Activated CD4-positive, alpha-beta T cell treated with anti-CD3 and anti-CD28 coated beads for 24 hours (primary cell): ENCODE measurements at regions not wholly inside any gene's neighbourhood (a gene's known extent, or its start where the extent isn't known, plus 50 kb on each side); places are given as distances from the start of the nearest gene placed in this dataset.

Experiments
- DNase-seq, 2 donors: peaks; one replicate each; pipeline ENCODE4 v3.0.0-alpha.2; 2020; ENCODE audit warnings: low read depth in 2 of 2

GRCh38 chr9:129489838-129490582 lies 130.9 kb downstream of the C9orf50 start:
- DNase-seq, result no peak

GRCh38 chr9:129487658-129488483 lies 133.0 kb downstream of the C9orf50 start:
- peak in 1 of 2 donors; percentile 49 for DNase-seq

GRCh38 chr9:129486756-129487657 lies 133.9 kb downstream of the C9orf50 start:
- DNase-seq, result no peak

GRCh38 chr9:129485145-129485774 lies 135.6 kb downstream of the C9orf50 start:
- DNase-seq, result no peak

- no peak for DNase-seq
Measured at GRCh38 chr9:129484352-129485000, 136.4 kb downstream of the C9orf50 start.

DNA sequence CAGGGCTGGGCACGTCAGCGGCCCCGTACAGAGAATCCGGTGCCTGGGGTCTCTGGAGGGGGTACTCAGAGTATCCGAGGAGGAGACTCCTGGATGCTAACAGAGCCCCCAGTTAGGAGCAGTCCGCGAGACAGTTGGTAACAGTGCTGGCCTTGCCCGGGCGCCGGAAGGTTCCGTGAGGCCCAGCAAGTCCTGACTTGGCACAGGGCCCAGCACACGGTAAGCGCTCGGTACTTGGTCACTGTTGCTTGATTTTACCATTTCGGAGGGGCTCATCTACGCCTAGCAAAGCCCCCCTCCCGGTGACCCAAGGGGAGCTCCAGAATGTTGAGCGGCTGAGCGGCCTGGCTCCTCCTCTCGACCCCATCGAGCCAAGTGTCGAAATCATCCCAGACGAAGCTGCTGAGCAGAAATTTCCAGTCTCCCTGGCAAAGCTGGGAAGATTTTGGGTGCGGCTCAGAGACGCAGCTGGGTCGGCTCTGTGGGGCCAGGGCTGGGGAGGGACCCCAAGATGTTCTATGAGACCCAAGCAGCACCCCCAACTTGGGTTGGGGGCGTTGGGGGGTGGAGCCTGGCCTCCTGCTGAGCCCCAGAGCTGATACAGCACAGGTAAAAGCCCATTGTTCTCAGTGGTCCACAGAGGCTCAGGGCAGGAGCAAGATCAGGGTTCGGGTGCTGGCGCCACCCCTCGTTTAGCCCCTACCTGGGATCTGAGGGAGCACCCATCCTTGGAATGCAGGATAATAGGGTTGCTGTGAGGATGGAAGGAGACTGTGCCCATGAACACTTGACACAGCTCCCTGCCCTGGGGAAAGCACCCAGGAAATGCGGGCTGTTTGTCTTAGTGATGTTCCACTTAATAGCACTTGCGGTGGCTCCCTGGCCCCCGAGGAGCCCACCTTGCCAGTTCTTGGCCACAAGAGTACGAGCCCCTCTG lies 137.2 kb downstream of the C9orf50 start:
- no peak for DNase-seq

- no peak for DNase-seq
Measured at GRCh38 chr9:129482521-129483414, 138.1 kb downstream of the C9orf50 start.

DNA sequence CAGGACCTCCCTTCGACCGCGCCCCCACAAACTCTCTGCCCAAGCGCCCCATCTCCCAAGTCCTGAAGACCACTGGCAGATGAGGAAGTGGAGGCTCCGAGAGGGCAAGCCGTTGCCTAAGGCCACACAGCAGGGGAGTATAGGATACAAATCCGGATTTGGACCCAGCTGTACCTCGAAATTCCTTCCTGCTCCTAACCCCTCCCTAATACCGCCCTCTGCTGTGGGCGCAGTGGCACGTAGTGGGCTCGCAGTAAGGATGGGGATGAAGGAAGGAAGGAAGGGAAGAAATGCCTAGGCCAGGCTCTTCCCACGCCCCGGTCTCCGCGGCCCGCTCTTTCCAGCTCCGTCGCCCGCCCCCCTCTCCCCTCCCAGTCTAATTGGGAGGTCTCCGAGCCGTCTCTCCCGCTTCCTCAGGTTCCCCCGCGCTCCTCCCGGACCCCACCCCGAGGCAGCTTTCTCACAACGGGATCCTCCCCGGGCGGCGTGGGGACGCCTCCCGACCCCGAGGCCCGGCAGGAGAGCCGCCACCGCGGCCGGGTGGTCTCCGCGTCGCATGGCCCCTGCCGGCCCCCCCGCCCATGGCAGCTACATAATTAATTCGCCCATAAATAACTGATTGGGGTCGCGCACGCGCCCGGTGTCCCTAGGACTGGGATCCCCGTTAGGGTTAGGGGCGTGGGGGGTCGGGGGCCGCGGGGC lies 138.9 kb downstream of the C9orf50 start:
- no peak for DNase-seq

DNA sequence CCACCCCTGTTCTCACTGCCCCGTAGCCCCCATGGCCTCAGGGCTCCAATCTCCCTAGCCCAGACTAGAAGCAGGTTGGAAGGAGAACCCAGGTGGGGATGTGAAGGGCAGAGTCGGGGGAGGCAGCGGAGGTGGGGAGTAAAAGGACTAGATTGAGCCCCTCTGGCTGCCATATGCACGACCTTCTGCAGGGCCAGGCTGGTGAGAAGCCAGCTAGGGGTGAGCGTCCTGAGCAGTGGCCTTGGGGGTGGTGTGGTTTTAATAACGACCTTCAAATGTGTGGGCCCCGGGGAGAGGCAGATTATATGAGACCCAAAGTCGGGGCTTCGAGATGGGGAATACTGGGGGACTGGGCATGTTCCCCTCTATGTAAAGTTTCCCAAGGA lies 139.5 kb downstream of the C9orf50 start:
- DNase-seq, result no peak

DNA sequence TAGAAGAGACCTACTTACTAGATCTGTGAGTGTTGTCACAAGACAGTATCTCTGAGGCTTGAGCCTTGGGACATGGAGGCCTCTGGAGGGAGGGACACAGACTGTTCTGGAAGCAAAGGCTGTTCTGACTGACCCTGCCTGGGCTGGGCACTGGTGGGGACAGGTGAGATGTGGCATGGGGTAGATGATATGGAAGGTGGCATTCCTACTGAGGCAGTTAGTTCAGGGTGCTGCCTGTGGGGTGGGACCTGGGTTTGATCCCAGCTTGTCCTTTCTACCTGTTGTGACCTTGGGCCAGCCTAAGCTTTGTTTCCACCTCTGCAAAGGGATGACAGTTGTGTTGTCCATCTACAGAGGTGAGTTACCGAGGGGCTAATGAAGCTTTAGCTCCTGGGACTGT lies 140.2 kb downstream of the C9orf50 start:
- no peak for DNase-seq

GRCh38 chr9:129480227-129480626 lies 140.7 kb downstream of the C9orf50 start:
- no peak for DNase-seq

DNA sequence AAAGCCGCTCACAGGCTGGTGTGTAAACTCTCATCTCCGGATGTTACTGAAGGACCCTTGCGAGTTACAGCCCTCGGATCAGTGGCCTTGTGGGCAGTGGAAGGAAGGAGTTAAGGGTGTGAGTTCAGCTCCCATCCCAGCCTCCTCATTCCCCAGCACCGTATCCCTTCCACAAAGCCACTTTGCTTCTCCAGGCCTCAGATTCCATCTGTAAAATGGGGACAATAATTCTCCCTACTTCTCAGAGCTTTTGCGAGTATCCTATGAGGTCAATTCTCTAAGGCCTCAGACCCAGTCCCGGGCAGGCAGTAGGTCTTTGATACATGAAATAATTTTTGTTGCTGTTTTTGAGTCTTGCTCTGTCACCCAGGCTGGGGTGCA lies 141.3 kb downstream of the C9orf50 start:
- DNase-seq, result no peak

DNA sequence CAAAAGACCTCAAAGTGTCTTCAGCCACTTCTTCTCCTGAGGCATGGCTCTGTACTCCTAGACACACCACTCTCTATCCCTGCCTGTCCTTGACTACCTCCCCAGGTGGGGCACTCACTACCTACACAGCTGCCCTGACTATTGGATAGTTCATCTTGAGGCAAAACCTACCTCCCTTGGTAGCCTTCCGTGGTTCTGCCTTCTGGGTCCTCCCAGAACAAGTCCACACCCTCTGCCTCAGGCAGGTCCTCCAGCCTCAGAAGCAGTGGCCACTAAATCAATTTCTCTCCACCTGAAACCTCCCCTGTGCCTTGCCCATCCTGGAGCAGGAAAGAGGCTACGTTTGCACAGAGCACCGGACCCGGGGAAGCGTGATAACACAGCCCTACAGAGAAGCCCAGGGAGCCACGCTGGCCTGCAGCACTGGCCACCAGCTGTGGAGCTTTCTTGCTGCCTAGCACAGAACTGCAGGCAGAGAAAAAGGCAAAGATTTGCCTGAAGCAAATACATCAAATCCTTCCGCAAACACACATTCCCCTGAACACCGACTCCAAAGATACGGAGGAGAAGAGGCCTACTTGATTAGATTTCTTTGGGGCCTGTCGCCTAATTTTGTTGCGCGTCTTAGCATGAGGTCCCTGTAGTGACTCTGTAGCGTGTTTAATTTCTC lies 141.8 kb downstream of the C9orf50 start:
- DNase-seq, result no peak

- DNase-seq, result no peak
Measured at GRCh38 chr9:129478461-129478860, 142.4 kb downstream of the C9orf50 start.

- no peak for DNase-seq
Measured at GRCh38 chr9:129476821-129477611, 143.9 kb downstream of the C9orf50 start.

DNA sequence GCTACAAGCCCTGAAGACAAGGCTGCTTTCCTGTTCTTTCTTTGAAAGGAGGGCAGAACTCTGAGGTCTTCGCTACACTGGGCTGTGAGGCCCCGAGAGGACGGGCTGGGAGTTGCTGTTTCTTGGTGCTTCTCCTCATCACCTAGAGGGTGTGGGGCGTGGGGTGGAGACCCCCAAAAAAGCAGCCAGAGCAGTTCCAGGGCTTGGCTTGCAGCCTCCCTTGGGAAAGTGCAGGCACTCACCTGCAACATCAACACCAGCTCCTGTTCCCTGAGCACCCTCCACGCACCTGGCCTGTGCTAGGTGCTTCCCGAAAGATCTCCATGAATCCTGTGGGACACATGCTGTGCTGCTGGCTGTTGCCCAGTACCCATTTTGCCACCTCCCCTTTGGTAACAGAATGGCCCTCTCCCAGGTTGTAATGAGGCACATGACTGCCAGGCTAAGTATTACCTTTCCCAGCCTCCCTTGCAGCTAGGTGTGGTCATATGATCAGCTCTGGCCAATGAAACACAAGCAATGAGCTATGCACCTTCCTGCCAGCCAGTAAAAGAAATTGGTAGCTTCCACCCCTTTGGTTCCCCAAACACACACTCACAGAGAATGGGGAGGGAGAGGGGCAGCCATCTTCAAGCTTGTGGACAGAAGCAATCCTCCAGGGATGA lies 146.0 kb downstream of the C9orf50 start:
- DNase-seq, result no peak
